ENCODE measurements at regions not wholly inside any gene's neighbourhood (a gene's known extent, or its start where the extent isn't known, plus 50 kb on each side); places are given as distances from the start of the nearest gene placed in this dataset.
"Not testable (repeated sequence)": the region's sequence is repeated elsewhere in the genome, so short reads cannot be mapped to it uniquely, and the experiment has no call there.

- no peak for DNase-seq
These were observed 1532.5 kb upstream of the RAG2 start for GRCh38 chr11:38130514-38130913.

- DNase-seq = no peak
These were observed 1525.6 kb upstream of the RAG2 start for GRCh38 chr11:38123673-38124072.

GRCh38 chr11:38116616-38117015 lies 1518.6 kb upstream of the RAG2 start:
- DNase-seq = not testable (repeated sequence)

GRCh38 chr11:38115381-38115780 lies 1517.3 kb upstream of the RAG2 start:
- DNase-seq = not testable (repeated sequence)

GRCh38 chr11:38100836-38101462 lies 1502.9 kb upstream of the RAG2 start:
- no peak for DNase-seq

- no peak for DNase-seq
These were observed 1497.2 kb upstream of the RAG2 start for GRCh38 chr11:38095268-38095667.

GRCh38 chr11:38089726-38090125 lies 1491.7 kb upstream of the RAG2 start:
- DNase-seq = no peak

GRCh38 chr11:38060920-38061319 lies 1462.9 kb upstream of the RAG2 start:
- DNase-seq = peak; percentile 24

- DNase-seq = no peak
These were observed 1462.1 kb upstream of the RAG2 start for GRCh38 chr11:38060136-38060535.

GRCh38 chr11:38046571-38047135 lies 1448.6 kb upstream of the RAG2 start:
- no peak for DNase-seq

GRCh38 chr11:38043060-38043459 lies 1445.0 kb upstream of the RAG2 start:
- DNase-seq = no peak

- no peak for DNase-seq
These were observed 1440.7 kb upstream of the RAG2 start for GRCh38 chr11:38038777-38039176.

- peak; percentile 13 for DNase-seq
These were observed 1421.2 kb upstream of the RAG2 start for GRCh38 chr11:38019072-38019775.

GRCh38 chr11:38014405-38014804 lies 1416.4 kb upstream of the RAG2 start:
- DNase-seq = no peak

GRCh38 chr11:38013157-38013556 lies 1415.1 kb upstream of the RAG2 start:
- DNase-seq = no peak

- no peak for DNase-seq
These were observed 1413.5 kb upstream of the RAG2 start for GRCh38 chr11:38011496-38011895.

GRCh38 chr11:38009932-38010331 lies 1411.9 kb upstream of the RAG2 start:
- no peak for DNase-seq

- DNase-seq = no peak
These were observed 1408.4 kb upstream of the RAG2 start for GRCh38 chr11:38006466-38006865.

- no peak for DNase-seq
These were observed 1407.6 kb upstream of the RAG2 start for GRCh38 chr11:38005597-38005996.

- no peak for DNase-seq
These were observed 1401.1 kb upstream of the RAG2 start for GRCh38 chr11:37999171-37999570.

GRCh38 chr11:37995886-37996285 lies 1397.8 kb upstream of the RAG2 start:
- no peak for DNase-seq

GRCh38 chr11:37988031-37988430 lies 1390.0 kb upstream of the RAG2 start:
- peak; percentile 90 for DNase-seq

GRCh38 chr11:37984991-37985390 lies 1387.0 kb upstream of the RAG2 start:
- DNase-seq = no peak

- no peak for DNase-seq
These were observed 1380.6 kb upstream of the RAG2 start for GRCh38 chr11:37978647-37979046.

- no peak for DNase-seq
These were observed 1375.9 kb upstream of the RAG2 start for GRCh38 chr11:37973941-37974340.
